WTC11 (cell line): ENCODE measurements at regions not wholly inside any gene's neighbourhood (a gene's known extent, or its start where the extent isn't known, plus 50 kb on each side); places are given as distances from the start of the nearest gene placed in this dataset.

ENCODE experiments used
- CTCF ChIP-seq: fragments of 200-600 bp; IDR thresholded peaks from 2 replicates; pipeline ENCODE4 v1.8.0; 2022; ENCODE audit warnings: antibody characterized with exemption
- E2F5 ChIP-seq: sonication (generic); formaldehyde crosslinking; IDR thresholded peaks from 2 replicates; pipeline ENCODE4 v1.8.1; 2022; ENCODE audit warnings: mild to moderate bottlenecking, moderate library complexity, missing genetic modification reagents
- JUN ChIP-seq: sonication (generic); formaldehyde crosslinking; IDR thresholded peaks from 2 replicates; pipeline ENCODE4 v1.8.0; 2023; ENCODE audit warnings: mild to moderate bottlenecking, missing genetic modification reagents
- MLX ChIP-seq: sonication (generic); formaldehyde crosslinking; IDR thresholded peaks from 2 replicates; pipeline ENCODE4 v1.8.1; 2023; ENCODE audit warnings: mild to moderate bottlenecking, missing genetic modification reagents, moderate library complexity
- MXD4 ChIP-seq: fragments of 250-450 bp; sonication (Bioruptor Pico); IDR thresholded peaks from 2 replicates; pipeline ENCODE4 v1.8.0; 2021; ENCODE audit warnings: mild to moderate bottlenecking, moderate library complexity, borderline replicate concordance
- MYBL2 ChIP-seq: sonication (generic); formaldehyde crosslinking; IDR thresholded peaks from 2 replicates; pipeline ENCODE4 v1.8.1; 2023; ENCODE audit warnings: mild to moderate bottlenecking, moderate library complexity, missing genetic modification reagents
- RORB ChIP-seq: fragments of 250-450 bp; sonication (Bioruptor Pico); IDR thresholded peaks from 2 replicates; pipeline ENCODE4 v1.9.0; 2021; ENCODE audit warnings: mild to moderate bottlenecking
- TCF7 ChIP-seq: sonication (generic); formaldehyde crosslinking; IDR thresholded peaks from 2 replicates; pipeline ENCODE4 v1.8.0; 2022; ENCODE audit warnings: mild to moderate bottlenecking, low read depth, missing genetic modification reagents, moderate library complexity
- USF2 ChIP-seq: sonication (generic); formaldehyde crosslinking; IDR thresholded peaks from 2 replicates; pipeline ENCODE4 v1.8.1; 2023; ENCODE audit warnings: mild to moderate bottlenecking, missing genetic modification reagents, moderate library complexity
- ZNF121 ChIP-seq: sonication (generic); formaldehyde crosslinking; IDR thresholded peaks from 2 replicates; pipeline ENCODE4 v1.8.0; 2023; ENCODE audit warnings: missing genetic modification reagents
- ZNF396 ChIP-seq: fragments of 250-450 bp; sonication (Bioruptor Pico); IDR thresholded peaks from 2 replicates; pipeline ENCODE4 v1.8.0; 2021; ENCODE audit warnings: mild to moderate bottlenecking, moderate library complexity, borderline replicate concordance
- ZNF423 ChIP-seq: fragments of 250-450 bp; sonication (Bioruptor Pico); IDR thresholded peaks from 2 replicates; pipeline ENCODE4 v2.1.2; 2022; ENCODE audit warnings: mild to moderate bottlenecking, moderate library complexity

- no peak for TF ChIP-seq USF2 (CRISPR knock-in tag)
- no peak for TF ChIP-seq CTCF
- no peak for TF ChIP-seq ZNF396 (CRISPR knock-in tag)
- TF ChIP-seq MYBL2 (CRISPR knock-in tag), result no peak
- no peak for TF ChIP-seq ZNF423 (CRISPR knock-in tag)
- no peak for TF ChIP-seq E2F5 (CRISPR knock-in tag)
- TF ChIP-seq JUN, result no peak
- no peak for TF ChIP-seq RORB (CRISPR knock-in tag)
- no peak for TF ChIP-seq TCF7 (CRISPR knock-in tag)
- no peak for TF ChIP-seq MXD4 (CRISPR knock-in tag)
- no peak for TF ChIP-seq ZNF121 (CRISPR knock-in tag)
- no peak for TF ChIP-seq MLX (CRISPR knock-in tag)
These were observed 137.3 kb upstream of the ACO1 start for GRCh38 chr9:32247168-32247567.
